ENCODE measurements at regions not wholly inside any gene's neighbourhood (a gene's known extent, or its start where the extent isn't known, plus 50 kb on each side); places are given as distances from the start of the nearest gene placed in this dataset.

DNA sequence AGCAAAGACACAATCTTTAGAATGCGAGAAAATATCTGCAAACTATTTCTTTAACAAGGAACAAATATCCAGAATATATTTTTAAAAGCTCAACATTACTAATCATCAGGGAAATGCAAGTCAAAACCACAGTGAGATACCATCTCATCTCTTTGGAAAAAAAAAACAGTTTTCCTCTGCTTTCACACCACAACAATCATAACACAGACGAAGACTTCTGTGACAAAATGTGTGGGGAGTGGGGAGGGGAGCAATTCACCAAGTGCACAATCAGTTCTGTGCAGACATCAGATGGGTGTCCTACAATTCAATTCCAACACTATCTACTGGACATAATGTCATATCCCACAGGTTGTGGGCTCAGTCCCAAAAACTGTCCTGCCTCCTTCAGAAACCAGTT, 293.2 kb upstream of the SLC7A11 start:
- ATAC-seq (no peak), DNase-seq (no peak)
- intact Hi-C loops (cut with DNase I, micrococcal nuclease) = no loop called here

- intact Hi-C loops (cut with DNase I, micrococcal nuclease) = no loop called here
- ATAC-seq (peak; percentile 74), DNase-seq (no peak)
These were observed 280.2 kb upstream of the SLC7A11 start for GRCh38 chr4:138522366-138522765.

- no peak for DNase-seq
- ATAC-seq = no peak
- intact Hi-C loops (cut with DNase I, micrococcal nuclease) = no loop called here
These were observed 279.7 kb upstream of the SLC7A11 start for GRCh38 chr4:138521809-138522208.

- ATAC-seq (no peak), DNase-seq (no peak)
- intact Hi-C loops (cut with DNase I, micrococcal nuclease) = no loop called here
These were observed 277.3 kb upstream of the SLC7A11 start for GRCh38 chr4:138519436-138519835.

DNA sequence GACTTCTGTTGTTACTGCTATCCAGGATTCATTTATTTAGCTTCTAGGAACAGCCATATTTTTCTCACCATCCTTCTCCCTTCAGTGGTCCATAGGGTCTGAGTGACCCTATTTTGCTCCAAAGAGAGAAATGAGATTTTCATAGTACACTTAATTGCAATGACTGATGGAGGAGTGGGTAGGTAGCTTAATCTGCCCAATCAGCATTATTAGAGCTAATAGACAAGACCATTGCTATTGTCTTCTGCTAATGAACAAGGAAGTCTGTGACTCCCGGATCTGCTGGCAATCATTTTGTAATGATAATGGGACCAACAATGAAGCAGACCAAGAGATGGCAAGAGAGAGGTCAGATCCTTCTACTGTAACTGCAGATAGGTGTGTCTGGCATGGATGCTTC, 271.4 kb upstream of the SLC7A11 start:
- DNase-seq (no peak), ATAC-seq (no peak)
- intact Hi-C loops (cut with DNase I, micrococcal nuclease) = no loop called here

DNA sequence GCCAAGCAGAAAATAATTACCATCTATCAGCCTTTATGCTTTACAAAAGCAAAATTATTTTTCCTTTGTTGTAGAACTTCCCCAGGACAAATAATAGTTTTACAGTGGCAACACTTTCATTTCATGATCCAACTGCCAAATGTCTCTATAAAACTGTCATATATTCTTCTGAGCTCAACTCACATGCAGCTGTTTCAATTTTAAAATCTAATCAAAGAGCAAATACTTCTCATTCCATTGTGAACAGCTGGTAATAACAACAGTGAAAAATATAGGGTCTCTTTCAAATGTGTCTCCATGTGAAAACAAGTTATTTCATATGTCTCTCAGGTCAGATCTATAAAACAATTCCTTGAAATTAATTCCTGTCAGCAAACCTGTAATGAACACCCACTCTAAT, 270.6 kb upstream of the SLC7A11 start:
- intact Hi-C loops (cut with DNase I, micrococcal nuclease) = no loop called here
- no peak for ATAC-seq
- DNase-seq = no peak

GRCh38 chr4:138510053-138510452, 267.9 kb upstream of the SLC7A11 start:
- intact Hi-C loops (cut with DNase I, micrococcal nuclease) = no loop called here

GRCh38 chr4:138509346-138509745, 267.2 kb upstream of the SLC7A11 start:
- intact Hi-C loops (cut with DNase I, micrococcal nuclease) = no loop called here
- DNase-seq (no peak), ATAC-seq (no peak)

More at GRCh38 chr4:138510053-138510452, 267.9 kb upstream of the SLC7A11 start:
- DNase-seq (no peak), ATAC-seq (no peak)

DNA sequence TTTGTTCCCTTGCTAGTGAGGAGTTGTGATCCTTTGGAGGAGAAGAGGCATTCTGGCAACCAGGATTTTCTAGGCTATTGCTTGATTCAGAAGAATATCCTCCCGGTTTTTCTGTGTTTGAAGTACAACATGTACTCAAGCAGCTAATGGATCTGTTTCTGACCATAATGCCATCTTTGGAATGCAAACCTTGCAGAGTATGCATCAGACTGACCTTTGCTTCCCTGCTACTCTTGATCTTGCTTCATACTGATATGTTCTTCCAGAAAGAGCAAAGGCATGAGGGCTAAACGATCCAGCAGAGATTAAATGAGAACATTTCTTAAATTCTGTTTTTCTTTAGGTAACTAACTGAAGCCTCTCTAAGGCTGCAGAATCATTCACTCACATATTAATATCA, 265.4 kb upstream of the SLC7A11 start:
- intact Hi-C loops (cut with DNase I, micrococcal nuclease) = no loop called here
- DNase-seq = no peak
- ATAC-seq = no peak

DNA sequence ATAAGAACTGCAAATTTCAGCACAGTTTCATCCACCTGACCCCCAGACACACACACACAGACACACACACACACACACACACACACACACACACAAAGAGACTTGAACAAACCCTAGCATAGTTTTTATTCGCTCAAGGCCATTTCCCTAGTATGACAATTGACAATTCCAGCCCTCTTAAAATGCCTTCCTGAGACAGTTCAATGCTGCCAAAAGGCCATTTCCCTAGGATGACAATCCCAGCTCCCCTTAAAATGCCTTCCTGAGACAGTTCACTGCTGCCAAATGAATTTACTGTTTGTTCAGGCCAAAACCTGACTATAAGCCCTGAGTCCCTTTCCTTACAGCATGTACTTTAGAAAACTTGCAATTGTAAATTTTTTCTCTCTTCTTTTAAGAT, 259.5 kb upstream of the SLC7A11 start:
- intact Hi-C loops (cut with DNase I, micrococcal nuclease) = no loop called here
- DNase-seq = no peak
- ATAC-seq = no peak

DNA sequence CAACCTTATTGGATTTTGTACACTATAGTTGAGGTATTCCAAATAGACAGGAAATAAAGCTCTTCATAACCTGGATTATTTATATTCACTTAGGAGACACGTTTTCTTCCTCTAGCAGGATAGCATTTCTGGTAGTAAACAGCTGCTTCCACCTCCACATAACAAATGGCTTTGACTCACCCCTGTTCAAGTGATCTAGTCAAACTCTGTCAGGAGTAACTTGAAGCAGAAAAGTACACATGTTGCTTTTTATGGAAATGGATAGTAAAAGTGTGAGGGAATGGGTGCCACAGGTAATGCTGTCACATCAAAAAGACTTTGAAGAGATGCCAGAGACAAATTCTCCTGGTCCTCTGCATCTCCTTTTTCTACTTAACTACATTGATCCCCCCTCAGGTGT, 258.7 kb upstream of the SLC7A11 start:
- no peak for DNase-seq
- intact Hi-C loops (cut with DNase I, micrococcal nuclease) = no loop called here
- no peak for ATAC-seq

- ATAC-seq (no peak), DNase-seq (no peak)
- intact Hi-C loops (cut with DNase I, micrococcal nuclease) = no loop called here
These were observed 257.5 kb upstream of the SLC7A11 start for GRCh38 chr4:138499627-138500026.

DNA sequence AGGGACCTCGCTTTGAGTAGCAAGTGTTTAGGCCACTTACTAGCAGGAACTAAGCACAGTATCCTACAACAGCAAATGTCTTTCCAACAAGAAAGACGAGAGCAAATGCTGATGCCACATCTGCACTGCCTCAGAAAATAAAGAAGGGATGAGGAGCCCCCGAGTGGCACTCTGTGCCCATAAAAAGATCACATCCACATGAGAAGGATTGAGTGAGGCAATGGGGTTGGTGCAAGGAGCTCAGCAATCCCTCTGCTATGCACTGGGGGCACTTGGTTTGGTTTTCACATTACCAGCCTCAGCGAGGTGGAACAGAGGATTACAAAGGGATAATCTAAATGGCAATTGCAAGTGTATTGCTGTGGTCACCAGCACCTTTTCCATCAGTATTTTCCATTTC, 252.8 kb upstream of the SLC7A11 start:
- no peak for ATAC-seq
- DNase-seq = peak in 1 of 2 donors; percentile 5
- intact Hi-C loops (cut with DNase I, micrococcal nuclease) = no loop called here

DNA sequence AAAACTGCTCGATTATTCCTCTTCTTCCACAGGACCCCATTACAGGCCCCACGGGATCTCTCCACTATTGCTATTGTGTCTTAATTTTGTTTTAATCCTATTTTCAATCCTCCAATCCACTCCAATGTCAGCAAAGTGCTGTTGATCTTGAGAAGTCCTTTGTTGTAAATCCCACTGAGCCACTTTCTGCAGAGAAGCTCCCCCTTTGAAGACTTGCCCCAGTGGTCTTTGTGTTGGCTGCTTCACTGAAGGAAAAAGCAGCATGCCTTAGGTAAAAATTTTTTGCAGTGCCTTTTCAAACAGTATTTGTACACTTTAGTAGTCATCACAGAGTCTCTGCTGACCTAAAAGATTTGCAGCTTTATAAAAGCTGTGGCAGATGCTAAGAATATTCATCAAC, 252.0 kb upstream of the SLC7A11 start:
- ATAC-seq (no peak), DNase-seq (no peak)
- intact Hi-C loops (cut with DNase I, micrococcal nuclease) = no loop called here

DNA sequence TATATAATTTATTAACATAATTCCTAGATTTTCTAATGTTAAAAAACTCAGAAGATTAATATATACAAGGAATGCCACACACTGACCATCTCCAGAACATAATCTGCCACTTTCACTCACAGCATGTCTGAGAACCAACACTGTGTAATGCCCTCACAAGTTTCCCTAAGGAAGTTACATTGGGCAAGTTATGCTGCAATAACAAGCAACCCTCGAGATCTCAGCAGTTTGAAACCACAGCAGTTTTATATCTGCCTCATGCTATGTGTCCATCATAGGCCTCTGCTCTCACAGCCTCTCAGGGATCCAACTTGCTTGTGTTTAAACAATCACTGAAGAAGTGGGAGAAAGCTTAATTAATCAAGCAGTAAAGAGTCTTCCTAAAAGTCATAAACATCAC, 250.0 kb upstream of the SLC7A11 start:
- ATAC-seq (no peak), DNase-seq (no peak)
- intact Hi-C loops (cut with DNase I, micrococcal nuclease) = no loop called here

DNA sequence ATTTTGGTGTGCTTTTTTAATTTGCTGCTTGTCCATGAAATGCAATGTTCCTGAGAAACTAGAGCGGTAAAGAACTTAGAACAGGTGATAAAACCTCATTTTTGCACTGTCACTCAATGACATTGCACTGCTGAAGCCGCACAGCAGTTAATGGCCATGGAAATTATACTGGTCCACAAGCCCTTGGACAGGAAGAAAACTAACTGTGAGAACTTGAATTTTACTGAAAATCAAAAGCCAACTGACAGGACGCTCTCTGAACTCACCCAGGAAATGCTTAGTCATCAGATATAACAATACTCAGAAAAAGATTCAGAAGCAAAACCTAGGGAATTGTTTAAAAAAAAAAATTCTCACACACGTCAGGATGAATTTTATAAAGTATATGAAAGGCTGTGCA, 246.4 kb upstream of the SLC7A11 start:
- ATAC-seq (no peak), DNase-seq (no peak)
- intact Hi-C loops (cut with DNase I, micrococcal nuclease) = no loop called here

DNA sequence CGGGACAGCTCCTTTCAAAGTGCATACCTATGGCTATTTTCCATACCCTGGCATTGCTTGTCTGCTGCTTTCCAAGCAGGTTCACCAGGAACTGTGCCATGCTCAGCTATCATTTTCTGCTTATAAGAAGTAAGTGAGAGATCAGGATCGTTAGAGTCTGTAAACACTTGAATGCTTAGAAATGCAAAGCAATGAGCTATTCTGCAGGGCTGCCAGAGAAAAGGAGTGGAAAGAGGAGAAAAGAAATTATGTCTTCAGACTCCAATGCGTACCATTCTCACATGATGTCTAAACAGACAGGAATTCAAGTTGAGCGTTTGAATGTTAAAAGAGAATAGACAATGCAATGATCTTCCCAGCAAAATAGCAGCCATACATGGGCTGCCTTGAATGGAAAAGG, 245.5 kb upstream of the SLC7A11 start:
- intact Hi-C loops (cut with DNase I, micrococcal nuclease) = no loop called here
- ATAC-seq (no peak), DNase-seq (no peak)

GRCh38 chr4:138487230-138487629, 245.1 kb upstream of the SLC7A11 start:
- no peak for ATAC-seq
- no peak for DNase-seq
- intact Hi-C loops (cut with DNase I, micrococcal nuclease) = no loop called here

DNA sequence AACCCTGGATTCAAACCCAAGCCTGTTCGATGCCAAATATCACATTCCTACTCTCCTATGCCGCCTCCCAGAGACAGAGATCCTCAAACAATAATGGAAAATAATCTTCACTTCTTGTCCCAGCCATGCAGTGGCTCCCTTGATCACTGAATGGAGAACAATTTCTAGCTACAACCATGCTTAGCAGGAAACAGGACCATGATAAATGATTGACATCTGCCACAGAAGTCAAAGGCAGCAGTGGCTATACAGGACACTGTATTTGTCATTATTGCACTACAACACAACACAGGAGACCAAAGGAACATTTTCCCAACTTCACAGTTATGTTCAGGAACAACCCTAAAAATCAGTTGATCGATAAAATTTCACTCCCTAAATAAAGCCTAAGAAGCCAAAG, 243.3 kb upstream of the SLC7A11 start:
- DNase-seq (no peak), ATAC-seq (no peak)
- intact Hi-C loops (cut with DNase I, micrococcal nuclease) = no loop called here

DNA sequence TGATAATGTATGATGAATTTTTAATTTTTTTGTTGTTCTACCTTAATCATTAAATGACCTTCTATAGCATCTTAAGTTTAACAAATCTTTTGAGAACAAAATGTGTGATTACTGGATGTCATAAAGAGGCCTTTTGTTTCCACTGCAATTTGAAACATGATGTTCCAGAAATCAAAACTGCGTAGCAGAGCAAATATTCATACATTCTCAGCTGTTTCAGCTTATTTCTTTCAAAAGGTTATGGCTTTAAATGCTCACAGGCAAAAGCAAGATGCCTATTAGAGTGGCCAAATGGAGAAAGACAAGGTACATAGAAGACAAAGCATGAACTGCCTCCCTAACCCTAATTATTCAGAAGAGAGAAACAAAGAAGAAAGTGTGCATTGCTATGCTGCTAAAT, 233.0 kb upstream of the SLC7A11 start:
- intact Hi-C loops (cut with DNase I, micrococcal nuclease) = no loop called here
- DNase-seq (no peak), ATAC-seq (no peak)

- DNase-seq = no peak
- intact Hi-C loops (cut with DNase I, micrococcal nuclease) = no loop called here
- ATAC-seq = no peak
These were observed 231.2 kb upstream of the SLC7A11 start for GRCh38 chr4:138473339-138473738.

All from left colon (tissue), 2 donors.